HG03280 (cell line): ENCODE measurements at regions not wholly inside any gene's neighbourhood (a gene's known extent, or its start where the extent isn't known, plus 50 kb on each side); places are given as distances from the start of the nearest gene placed in this dataset.
"Not testable (repeated sequence)": the region's sequence is repeated elsewhere in the genome, so short reads cannot be mapped to it uniquely, and the experiment has no call there.

Source experiments
- ATAC-seq: cut with Tn5 transposase; IDR thresholded peaks from one replicate; pipeline ENCODE4 v1.9.1; 2021; ENCODE audit warnings: mild to moderate bottlenecking, moderate library complexity; ENCODE audit not compliant: unreplicated experiment

DNA sequence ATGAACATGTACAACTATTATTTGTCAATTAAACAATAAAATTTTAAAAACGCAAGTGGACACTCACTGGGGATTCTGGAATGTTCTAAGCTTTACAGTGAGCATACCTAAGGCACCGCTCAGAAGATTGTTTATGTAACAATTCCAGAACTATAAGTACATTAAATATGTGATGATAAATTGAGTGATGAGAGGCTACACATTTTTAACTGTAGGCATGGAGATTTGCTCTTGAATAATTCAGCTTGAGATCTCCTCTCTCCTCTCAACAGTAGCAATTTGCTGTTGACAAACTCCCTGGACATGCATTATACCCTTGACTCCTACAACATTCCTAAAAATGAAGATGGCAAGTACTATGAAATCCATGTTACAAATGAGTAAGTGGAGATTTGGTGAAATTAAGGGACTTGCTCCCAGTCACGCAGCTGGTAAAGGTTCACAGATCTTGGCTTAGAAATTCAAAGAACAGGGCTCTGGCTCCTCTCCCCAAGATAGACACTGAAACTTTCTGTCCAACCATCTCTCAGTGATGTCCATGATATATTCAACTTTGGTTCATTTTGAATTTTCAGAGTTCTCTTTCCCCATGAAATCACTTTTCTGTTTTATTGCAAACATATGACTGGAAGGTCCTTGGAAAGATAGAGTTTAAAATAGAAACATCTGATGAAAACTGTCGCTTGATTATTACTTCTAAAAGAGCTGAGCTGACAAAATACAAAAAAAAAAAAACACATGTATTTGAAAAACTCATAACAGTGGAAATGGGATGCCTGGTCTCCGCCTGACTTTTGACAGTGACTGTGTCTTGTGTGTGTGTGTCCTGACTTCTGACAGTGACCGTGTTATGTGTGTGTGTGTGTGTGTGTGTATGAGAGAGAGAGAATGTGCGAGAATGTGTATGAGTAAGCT, 488.3 kb downstream of the TNS3 start:
- ATAC-seq = no peak

DNA sequence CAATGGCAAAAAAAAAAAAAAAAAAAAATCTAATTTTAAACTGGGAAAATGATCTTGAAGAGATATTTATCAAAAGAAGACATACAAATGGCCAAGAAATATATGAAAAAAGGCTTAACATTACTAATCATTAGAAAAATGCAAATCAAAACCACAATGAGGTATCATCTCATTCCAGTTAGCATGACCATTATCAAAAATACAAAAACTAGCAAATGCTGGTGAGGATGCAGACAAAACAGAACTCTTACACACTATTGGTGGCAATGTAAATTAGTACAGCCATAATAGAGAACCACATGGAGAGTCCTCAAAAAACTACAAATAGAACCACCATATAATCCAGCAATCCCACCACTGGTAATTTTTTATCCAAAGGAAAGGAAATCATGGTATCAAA, 489.6 kb downstream of the TNS3 start:
- no peak for ATAC-seq

DNA sequence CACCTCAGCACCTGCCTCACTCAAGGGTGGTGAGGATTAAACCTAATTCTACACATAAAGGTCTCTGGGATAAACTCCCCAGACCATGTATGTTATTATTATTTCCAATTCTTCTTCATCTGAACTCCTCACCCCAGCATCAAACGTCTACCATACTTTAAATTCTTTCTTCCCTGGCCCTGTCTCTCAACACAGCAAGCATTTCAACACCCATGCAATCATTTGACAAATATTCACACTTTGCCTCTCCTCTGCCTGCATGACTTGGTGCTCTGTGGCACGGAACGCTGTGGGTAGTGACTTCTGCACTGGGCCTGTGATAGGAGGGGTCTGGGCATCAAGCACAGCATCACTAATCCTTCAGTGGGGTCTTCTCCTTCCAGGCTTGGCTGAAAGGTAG, 490.8 kb downstream of the TNS3 start:
- ATAC-seq = no peak

DNA sequence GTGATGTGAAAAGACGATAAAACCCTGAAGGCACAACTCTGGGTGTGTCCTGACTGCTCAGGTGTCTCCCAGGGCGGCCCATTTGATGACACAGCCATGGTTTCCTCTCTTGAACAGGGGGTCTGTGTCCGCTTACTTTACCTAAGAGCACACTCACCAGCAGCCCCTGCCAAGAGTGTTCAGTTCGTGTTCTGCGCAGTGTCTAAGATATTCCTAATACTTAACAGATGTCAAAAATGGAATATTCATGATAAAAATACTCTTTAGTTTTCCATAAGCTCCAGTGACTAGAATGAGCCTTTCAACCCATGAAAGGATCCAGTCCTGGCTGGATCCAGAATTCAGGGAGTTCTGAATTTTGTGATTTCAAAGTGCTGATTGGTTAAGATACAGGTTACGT, 492.4 kb downstream of the TNS3 start:
- ATAC-seq = no peak

DNA sequence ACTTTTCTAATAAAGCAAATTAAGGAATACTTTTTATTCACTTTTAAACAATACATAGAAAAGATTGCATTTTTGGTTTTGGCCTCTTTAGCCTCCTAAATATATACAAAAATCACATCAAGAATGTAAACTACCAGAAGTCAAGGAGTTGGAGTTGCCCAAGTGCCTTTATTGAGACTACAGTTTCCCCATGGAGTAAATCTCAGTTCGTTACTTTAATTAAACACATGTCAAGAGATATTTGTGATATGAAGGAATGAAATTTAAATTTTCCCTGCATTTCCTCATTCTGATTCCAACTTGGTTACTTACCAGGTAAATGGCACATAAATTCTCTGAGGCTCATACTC, 492.9 kb downstream of the TNS3 start:
- no peak for ATAC-seq

DNA sequence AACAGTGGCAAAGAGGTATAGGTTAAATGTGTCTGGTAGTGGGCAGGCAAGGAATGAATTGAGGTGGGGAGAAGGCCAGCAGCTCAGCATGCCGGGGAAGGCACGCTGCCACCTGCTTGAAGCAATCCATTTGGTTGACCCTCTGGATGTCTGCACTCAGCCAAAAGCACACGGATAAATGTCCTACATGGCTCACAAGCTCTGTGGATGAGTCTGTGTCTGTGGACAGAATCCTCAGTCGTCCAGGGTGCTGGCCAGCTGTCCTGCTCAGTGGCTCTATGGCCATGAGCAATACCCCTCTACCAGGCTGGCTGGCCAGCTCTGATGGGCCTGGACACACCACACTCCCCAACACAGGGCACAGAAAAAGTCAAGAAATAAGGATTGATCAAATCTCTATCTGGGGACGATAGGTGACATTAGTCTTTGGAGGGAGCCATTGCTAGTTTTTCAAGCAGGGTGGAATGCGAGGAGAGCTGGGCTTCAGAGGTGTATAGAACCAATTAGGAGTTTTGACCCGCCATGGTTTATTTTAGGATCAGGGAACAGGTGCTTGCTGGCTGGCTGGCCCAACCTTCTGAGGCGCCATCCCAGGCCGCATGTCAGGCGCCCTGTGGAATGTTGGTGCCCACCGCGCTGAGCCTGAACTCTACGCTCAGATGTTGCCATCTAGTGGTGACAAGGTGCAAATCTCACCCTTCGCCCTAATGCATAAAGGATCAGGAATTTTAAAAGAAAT, 493.4 kb downstream of the TNS3 start:
- ATAC-seq = no peak

DNA sequence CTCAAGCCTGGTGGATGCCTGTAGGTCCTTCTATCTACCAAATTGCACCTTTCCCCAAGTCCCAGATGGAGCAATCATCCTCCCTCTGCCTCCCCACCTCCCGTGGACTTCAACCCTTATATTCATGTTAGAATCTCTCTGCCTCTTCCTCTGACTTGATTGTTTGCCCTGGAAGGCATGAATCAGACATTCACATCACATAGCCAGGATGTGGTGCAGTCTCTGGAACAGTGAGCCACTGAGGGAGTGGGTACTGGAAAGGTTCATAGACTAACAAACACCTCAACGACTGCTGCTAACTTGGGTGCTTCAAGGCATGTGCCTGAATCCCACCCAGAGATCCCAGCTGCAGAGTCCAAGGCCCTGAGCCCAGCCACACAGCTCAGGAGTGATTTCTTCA, 494.0 kb downstream of the TNS3 start:
- ATAC-seq = no peak

DNA sequence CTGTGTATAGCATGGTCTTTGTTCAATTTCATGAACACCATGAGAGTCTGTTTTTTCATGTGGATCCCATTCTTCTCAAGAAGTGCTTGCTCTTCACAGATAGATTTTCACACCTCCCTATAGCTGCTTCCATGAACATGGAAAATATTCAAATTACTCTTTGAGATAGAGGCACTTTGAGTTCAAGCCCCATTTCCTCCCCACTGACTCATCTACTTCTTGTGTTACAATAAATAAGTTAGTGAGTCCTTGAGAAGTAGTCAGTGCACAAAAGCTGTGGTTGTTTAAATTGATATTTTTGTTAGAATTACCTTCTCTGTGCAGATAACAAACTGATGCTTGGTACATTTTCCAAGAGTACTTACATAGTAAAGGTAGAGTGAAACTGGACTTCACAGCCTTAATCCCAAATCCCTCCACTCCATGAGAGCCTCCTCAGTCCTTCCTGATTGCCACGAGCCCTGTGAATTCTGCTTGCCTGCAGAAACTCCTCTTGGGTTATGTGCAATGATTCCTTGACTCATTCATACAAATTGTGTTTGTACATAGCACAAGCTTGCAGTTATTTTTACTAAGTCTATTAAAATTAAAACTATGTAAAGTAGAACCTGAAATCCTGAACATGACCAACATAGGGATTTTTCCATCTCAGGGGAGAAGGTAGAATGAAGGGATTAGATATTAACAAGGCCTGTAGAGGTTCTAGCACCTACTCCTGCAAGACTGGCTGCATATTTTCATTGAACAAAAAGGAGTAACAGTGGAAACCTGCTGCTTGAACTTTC, 496.2 kb downstream of the TNS3 start:
- no peak for ATAC-seq

DNA sequence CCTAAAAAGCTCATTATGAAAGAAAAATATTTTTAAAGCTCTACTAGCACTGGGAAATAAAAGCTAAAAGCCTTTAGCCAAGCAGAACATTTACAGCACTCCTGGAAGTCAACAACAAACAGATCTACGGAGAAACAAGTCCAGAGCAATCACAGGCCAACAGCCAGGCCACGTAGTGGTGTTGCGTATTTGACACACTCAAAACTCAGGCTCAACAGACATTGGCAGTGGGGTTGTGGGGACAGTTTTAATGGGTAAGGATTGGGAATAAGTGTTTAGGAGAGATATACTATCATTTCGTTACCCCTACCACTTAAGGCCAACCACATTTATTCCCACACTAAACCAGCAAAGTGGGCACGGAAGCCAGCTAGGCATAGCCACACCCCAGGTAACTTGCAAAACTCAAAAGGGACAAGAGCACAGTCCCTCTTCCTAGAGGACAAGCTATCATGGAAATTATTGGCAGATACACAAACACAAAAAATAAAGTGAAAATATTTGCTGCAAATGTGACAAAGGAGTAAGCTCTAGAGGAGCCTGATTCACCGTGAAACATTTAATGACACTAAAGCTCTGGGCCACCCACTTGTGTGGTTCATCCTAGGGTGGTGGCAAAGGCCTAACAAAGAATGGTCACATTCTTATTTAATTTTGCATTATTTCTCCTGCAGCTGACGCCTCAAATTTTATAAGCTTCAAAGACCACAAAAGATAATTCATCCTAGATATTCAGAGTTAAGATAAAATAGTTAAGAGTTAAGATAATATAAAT, 498.2 kb downstream of the TNS3 start:
- ATAC-seq = no peak

DNA sequence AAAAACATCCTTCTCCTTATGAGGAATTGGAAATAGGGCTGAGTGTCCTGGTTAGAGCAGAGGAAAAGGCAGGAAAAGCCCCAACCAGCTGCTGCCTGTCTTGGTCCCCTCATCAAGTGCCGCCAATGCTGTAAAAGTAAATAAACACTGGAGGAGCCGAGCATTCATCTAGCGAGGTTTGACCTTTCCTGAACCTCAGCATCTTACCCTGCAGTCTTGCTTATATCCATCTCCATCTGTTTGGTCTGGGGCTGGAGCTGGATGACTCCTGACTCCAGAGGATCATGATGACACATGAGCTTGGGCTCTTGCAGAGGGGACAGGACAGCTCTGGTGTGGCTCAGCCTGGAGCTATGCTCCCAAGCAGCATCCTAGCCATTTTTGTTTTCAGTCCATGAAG, 501.1 kb downstream of the TNS3 start:
- ATAC-seq = no peak

DNA sequence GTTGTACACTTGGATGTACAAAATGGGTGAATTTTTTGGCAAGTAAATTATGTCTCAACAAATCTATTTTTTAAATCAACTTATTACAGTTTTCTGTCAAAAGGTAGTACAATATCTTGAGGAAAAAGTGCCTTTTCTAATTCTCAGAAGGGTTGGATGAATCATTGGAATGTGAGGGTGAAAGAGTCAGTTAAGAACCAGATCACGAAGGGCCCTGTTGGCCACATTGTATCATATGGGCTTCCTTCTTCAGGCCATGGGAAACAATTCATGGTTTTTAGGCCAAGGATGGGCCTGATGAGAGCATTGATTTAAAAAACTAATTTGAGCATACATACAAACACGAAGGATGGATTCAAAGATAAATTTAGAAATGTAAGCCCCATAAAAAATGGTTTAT, 503.7 kb downstream of the TNS3 start:
- no peak for ATAC-seq

DNA sequence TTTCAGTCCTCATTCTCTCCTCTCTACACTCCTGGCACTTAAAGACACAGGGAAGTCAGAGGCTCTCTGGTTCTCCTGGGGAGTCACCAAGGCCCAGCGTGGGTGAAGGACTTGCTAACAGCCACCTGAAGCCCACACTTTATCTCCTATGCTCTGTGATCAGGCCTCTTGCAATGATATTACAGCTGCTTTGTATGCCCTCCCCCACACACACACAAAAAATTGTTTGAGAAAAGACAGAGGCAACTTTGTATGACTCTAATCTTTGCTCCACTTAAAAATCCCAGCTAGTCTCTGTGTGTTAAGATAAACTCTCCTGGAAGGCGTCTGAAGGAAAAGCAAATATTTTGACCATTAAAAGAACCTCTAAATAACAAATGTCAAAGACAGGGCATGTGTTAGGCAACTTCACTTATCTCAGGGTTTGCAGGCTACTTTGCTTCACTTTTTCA, 507.2 kb downstream of the TNS3 start:
- ATAC-seq = no peak

DNA sequence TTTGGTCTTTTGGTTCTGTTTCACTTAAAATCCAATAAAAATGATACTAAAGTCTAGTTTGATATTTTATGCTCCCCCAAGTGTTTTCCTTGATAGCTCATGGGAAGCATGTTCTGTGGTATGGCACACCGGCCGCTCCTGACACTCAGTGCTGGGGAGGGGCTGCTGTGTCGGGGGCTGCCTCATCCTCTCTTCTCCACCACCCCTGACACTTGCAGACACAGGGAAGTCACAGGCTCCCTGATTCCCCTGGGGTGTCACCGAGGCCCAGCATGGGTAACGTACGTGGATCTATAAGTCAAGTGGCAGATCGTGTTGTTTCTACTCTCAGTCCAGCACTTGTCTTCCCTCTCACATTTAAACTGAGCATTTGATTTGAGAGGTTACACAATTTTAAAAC, 508.6 kb downstream of the TNS3 start:
- ATAC-seq = no peak

DNA sequence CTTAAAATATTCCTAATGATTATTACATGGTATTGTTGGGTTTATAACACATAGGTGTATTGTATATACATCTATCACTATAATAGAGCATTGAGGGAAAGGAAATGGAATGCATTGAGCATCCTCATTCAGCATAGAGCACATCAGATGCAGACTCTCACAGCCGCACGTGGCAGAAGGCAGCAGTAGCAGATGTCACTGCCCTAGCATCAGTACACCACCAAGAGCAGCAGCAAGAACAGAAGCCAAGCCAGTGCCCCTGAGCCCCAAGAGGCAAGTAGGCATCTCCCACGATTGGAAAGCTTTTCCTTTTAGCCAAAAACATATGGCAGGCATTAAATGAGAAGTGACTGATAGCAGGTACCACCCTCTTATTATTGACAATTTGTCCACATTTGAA, 510.0 kb downstream of the TNS3 start:
- ATAC-seq = no peak

DNA sequence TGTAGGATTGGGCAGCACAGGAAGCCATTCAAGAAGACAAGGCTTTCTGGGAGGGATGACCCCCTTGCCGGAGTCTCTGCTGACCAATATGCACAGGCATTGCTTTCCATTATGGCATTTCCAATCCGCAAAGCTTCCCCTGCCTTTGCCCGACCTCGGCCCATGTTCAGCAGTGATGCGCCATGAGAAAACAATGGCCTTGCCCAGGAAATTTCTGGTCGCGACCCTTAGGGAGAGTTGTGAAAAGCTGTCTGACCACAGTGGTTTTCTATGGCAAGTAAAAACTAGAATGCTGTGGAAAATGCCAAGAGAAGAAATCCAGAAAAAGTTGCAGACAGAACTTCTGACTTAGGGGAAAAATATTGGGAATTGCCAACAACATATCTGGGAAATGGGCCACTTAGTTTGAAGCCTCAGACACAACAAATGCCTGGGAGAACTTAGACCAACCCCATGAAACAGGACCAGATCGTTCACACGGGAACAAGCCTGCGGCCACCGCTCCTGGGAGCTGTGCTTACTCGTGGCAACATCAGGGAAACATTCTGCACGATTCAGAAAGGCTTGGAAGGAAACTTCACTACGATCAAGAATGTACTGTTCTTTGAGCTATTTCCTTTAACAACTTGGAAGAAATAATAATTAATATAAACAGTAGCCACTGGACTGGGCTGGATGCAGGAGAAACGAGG, 512.4 kb downstream of the TNS3 start:
- ATAC-seq = no peak

DNA sequence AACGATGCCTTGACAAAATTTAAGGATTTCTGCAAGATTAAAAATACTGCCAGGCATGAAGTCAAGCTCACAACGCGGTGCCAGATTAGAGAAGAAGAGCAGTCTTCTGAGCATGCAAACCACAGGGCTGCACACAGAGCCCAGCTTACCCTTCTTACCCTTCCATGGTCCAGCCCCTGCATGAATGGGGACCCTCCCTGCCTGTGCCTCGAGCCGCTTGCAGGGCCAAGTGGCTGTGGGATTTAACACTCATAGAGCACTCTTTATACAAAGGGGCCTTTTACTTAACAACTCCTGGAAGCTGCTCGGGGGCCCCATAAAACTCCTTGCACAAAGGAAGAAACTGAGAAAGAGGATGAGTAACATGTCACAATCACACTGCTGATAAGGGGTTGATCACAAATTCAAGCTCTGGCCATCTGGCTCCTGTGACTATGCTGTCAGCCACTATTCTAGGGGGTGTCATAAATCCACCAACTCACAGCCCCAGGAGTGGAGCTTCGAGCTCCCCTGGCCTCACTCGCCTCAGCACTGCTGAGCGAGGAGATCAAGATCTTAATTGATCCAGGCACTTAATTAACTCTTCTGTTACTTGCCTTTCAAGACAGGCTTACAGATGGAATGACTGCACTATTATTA, 514.8 kb downstream of the TNS3 start:
- ATAC-seq = no peak

DNA sequence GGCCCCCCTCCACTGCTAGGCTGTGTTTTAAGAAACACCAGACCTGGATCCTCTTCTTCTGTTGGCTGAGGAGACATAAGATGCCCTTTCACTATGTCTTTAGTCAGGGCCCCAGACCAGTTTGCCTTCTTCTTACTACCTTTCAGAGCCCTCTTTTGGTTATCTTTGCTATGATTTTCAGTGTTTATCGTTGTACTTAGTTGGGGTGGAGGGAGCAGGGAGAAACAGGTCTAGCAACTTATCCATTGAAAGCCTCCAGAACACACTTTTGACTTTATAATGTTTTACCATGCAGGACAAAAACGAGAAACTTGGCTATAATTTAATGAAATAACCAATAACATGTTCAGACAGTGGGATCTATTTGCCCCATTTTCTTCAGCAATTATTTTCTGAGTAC, 525.2 kb downstream of the TNS3 start:
- ATAC-seq = no peak

DNA sequence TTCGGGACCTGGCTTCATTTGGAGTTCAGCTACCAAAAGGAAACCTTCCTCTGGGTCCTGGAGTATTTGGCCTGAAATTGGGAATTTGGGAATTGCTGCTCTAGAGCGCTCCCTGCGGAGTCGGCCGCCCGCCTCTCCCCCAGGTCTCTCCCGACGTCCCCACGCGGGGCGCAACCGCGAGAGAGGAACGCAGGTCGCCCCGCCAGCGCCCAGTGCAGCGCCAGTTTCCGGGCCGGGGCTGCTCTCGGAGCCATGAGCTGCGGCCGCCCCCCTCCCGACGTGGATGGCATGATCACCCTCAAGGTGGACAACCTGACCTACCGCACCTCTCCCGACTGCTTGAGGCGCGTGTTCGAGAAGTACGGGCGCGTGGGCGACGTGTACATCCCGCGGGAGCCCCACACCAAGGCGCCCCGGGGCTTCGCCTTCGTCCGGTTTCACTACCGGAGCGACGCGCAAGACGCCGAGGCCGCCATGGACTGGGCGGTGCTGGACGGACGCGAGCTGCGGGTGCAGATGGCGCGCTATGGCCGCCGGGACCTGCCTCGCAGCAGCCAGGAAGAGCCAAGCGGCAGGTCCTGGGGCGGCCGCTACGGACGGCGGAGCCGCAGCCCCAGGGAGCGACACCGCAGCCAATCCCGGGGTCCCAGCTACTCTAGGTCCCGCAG, 529.2 kb downstream of the TNS3 start:
- ATAC-seq = not testable (repeated sequence)

DNA sequence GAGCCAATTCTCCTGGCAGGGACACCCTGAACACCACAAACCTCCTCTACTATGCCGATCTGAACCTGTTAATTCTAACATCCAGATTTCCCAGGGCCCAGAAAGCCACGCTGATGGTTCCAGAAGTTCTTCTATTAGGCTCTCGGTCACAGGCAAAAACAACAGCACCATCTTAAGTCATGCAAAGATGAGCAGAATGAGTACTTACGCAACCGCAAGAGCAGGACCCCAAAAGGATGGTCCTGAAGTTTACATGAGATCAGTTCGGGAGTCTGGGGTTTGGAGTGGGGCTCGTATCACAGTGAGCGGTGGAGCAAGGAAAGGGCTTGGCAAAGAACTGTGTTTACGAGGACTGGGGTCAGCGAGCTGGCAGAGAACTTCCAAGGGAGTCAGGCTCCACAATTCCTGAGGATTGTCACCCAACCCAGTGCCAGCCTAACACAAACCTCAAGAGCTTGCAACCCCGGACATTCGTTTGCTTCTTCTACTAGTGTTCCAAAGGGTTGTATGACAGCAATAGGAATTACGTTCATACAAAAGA, 532.6 kb downstream of the TNS3 start:
- ATAC-seq = no peak
